ENCODE measurements at regions not wholly inside any gene's neighbourhood (a gene's known extent, or its start where the extent isn't known, plus 50 kb on each side); places are given as distances from the start of the nearest gene placed in this dataset.
"Not testable (repeated sequence)": the region's sequence is repeated elsewhere in the genome, so short reads cannot be mapped to it uniquely, and the experiment has no call there.

DNA sequence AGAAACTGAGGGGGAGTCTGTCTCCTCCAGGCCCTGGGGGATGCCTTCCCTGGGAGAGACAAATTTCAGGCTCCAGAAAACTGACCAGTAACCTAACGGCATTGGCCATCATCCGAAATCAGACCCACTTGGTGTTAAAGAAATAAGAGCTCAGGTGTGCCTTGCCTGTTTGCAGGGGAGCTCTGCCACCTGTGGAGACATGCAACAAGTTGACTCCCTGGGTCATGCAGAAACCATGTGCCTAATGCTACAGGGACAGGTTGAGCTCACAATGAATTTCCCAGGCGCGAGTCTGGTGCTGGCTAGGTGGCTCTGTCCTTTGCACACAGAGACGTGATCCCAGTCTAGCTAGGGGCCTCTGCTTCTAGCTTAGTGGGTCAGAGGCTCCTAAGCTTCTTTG, 95.8 kb upstream of the KIT start:
- no peak for DNase-seq (ENCODE audit: extremely low spot score, insufficient read length, low read depth)
- no peak for FAIRE-seq

DNA sequence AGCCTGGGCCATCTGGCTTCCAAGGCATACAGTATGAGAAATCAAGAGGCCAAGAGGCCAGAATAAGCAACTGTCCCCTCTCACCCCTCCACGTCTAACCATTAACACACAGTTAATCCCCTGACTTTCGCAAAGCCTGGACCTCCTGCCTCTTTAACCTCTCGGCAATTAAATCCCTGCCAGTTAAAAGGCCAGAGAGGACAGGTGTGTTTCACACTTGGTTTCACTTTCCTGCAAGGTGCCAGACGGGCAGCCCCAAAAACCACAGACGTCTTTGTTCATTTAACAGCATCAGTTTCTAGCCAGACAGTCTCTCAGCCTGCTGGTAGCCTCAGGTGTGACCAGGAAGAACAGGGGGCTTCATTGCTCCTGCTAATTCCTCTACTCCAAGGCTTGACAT, 91.1 kb upstream of the KIT start:
- FAIRE-seq (peak; percentile 33), DNase-seq (ENCODE audit: extremely low spot score, insufficient read length, low read depth) (no peak)

DNA sequence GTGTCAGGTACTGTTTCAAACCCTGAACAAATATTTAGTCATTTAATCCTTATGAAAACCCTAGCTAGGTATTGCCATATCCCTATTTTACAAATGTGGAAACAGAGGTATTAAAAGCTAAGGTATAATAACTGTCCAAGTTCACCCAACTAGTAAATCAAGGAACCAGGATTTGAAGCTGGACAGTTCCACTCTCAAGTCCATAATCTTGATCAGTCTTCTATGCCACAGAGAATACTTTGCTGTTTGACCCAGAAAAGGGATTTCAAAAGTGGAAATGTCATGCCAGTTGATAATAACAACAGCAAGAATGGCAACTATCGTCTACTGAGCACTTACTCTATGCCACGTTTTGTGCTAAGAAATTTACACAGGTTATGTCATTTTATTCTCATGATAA, 90.4 kb upstream of the KIT start:
- DNase-seq (ENCODE audit: extremely low spot score, insufficient read length, low read depth) (no peak), FAIRE-seq (no peak)

DNA sequence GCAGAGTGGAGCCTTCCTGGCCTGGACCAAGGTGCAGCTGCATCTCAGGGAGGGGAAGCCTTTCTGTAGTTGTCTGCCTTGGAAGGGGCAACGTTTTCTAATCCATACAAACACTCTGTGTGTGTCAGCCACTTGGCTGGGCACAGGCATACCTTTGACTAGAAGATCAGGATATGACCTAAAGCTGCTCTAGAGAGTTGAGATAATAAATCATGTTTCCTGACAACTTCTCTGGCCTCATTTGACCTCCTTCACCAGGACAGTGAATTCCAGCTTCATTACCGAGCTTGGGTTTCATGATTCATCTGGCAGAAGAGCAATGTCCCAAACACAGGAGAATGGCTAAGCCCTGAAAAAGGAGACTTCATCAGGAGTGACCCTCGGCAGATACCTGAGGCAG, 89.6 kb upstream of the KIT start:
- FAIRE-seq (no peak), DNase-seq (ENCODE audit: extremely low spot score, insufficient read length, low read depth) (no peak)

DNA sequence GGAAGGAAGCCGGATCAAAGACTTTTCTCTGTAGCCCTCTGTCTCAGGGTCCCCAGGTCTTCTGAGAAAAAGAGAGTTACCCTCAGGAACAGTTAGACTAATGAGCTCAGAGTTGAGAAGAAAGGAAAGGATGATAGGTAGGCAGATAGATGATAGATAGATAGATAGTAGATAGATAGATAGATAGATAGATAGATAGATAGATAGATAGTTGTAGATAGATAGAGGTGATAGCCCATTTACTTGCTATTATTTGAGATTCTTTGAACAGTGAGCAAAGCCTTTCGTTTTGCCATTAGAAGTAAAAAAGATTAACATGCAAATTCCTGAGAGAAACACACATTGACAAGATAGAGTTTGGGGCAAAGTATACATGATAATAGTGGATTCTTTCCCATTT, 86.9 kb upstream of the KIT start:
- no peak for DNase-seq (ENCODE audit: extremely low spot score, insufficient read length, low read depth)
- FAIRE-seq = no peak

DNA sequence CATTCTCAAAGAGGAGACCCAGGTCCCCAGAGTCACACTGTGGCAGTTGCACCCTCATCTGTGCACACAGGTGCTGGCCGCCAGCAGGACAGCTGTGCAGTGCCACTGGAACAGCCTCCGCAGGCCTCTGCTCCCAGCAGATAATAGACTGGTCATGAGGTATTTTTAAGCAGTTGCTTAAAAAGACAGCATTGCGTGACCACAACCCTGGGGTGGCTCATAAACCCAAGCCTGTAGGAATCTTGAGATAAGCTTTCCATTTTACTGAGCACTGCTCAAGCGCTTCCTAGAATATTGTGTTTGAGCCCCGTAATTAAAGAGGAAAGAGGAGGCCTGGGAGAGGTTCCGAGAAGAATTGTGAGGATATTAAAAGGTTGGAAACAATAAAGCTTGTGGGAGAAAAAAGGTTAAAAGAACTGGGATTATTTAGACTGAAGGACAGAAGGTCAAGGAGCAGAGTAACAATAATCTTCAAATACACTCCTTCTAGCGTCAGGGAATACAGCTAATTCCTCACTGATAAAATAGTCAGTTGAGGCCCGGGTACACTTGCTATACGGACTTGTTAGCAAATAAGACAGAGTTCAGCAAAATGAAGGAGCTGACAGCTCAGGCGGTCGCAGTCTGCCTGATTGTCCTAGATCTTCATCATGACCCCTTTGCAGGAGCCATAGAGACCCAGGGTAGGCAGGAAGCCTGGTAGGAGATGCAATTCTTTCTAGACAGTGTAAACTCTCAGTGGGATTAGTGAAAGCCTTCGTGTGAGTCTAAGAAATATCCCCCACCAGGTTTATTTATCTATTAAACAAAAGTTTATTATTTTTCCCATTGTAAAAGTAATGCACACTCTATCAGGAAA, 86.2 kb upstream of the KIT start:
- DNase-seq (ENCODE audit: extremely low spot score, insufficient read length, low read depth) (no peak), FAIRE-seq (no peak)

DNA sequence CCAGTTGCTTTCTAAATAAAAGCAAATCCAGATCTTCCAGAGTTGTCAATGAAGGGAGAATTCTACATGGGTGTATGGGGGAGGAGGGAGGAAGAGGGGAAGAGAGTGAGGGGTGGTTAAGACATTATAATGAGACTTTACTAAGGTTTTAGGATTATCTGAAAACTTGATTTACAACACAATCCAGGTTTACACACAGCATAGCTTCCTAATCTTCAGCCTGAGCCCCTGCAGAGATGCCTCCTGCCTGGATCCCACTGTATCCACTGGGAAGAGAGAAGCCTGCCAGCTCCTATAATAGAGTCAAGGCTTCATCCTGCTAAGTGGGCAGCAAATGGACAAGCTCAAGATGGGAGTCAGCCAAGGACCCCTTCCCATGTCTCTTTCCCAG, 85.6 kb upstream of the KIT start:
- DNase-seq (ENCODE audit: extremely low spot score, insufficient read length, low read depth) (no peak), FAIRE-seq (no peak)

DNA sequence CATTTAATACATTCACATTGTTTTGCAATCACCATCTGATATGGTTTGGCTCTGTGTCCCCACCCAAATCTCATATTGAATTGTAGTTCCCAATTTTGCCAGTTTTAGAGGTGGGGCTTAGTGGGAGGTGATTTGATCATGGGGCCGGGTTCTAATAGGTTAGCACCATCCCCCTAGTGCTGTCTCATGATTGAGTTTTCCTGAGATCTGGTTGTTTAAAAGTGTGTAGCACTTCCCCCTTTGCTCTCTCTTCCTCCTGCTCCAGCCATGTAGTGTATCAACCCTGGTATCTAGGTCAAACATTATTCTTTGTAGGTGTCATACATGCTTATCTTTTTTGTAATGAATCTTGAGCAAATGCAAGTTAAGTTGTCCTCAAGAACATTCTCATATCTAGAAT, 83.3 kb upstream of the KIT start:
- FAIRE-seq = no peak
- no peak for DNase-seq (ENCODE audit: extremely low spot score, insufficient read length, low read depth)

DNA sequence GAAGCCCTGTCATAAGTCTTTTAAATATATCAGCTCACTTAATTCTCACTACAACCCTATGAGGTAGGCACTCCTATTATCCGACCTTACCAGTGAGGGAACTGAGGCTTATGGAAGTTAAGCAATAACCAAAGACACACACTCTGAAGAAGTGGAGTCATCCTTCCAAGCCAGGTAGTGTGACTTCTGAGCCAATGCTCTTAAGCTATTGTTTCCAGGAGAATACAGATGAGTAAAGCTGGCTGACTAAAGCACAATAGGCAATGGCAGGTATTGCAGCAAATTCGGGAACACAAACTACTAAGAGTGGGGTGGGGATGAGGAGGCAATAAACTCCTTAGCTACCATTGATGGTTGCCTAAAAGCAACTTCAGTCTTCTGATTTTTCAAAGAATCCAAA, 81.8 kb upstream of the KIT start:
- DNase-seq (ENCODE audit: extremely low spot score, insufficient read length, low read depth) = no peak
- no peak for FAIRE-seq

DNA sequence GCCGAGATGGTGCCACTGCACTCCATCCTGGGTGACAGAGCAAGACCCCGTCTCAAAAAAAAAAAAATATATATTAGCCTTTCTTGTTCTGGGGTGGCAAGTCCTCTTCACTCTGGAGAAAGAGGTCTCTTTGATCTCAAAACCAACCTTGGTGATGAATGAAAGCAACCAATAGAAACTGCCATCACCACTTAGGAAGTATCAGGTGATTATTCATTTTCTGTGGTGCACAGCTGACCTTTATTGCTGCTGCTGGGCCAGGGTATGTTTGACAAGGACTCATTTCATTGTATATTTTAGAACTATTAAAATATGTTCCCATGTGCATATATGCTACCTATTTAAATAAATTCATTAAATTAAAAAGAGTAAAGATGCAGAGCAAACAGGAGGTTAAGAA, 76.0 kb upstream of the KIT start:
- no peak for DNase-seq (ENCODE audit: extremely low spot score, insufficient read length, low read depth)
- FAIRE-seq = no peak

DNA sequence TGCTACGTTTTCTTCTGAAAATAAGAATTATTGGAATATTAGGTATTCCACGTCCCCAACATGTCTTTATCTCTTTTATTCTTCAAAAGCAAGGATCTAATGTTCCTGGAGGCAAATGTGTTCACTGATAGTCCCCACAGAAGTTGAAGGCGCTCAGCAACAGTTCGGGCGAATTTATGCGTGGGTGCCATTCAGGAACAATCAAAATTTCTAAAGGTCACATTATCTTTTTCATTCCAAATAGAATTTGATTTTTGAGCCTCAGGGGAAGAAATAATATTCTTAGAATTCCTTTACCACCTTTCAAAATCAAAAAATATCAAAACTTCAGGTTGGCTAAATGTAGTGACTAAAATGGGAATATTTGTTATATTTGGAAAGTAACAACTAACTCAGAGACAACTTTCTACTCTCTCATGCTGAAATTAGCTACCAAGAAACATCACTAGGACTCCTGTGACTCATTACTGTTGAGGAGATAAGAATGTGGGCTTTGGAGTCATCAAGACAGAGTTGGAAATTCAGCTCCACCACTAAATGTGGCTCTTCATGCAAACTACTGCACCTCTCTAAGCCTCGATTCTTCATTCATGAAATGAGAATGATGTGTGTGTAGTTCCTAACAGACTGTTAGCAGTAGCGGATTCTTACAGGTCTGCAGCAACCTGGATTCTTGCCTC, 72.3 kb upstream of the KIT start:
- FAIRE-seq (no peak), DNase-seq (ENCODE audit: extremely low spot score, insufficient read length, low read depth) (no peak)

DNA sequence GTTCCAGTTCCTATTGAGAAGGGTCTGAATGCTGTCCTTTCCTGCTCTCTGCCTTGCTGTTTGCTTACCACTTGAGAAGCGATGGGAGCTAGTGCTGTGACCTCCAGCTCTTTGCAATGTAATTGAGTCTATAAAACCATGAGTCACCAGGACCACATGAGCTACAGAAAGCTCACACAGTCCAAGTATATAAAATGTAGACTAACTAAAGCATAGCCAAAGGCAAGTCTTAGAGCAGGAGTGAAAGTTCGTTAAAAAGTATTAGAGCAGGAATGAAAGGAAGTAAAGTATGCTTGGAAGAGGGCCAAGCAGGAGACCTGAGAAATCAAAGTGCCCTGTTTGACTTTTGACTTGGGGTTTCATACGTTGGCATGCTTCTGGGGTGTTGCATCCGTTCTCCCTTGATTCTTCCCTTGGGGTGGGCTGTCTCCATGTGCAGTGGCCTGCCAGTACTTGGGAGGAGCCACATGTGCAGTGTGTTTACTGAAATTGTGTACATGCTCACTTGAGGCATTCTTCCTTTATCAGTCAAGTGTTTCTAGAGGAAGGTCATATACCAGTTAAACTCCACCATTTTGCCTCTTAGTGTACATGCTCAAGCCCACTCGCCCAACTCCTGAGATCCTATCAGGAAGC, 71.3 kb upstream of the KIT start:
- DNase-seq (ENCODE audit: extremely low spot score, insufficient read length, low read depth) = no peak
- no peak for FAIRE-seq

DNA sequence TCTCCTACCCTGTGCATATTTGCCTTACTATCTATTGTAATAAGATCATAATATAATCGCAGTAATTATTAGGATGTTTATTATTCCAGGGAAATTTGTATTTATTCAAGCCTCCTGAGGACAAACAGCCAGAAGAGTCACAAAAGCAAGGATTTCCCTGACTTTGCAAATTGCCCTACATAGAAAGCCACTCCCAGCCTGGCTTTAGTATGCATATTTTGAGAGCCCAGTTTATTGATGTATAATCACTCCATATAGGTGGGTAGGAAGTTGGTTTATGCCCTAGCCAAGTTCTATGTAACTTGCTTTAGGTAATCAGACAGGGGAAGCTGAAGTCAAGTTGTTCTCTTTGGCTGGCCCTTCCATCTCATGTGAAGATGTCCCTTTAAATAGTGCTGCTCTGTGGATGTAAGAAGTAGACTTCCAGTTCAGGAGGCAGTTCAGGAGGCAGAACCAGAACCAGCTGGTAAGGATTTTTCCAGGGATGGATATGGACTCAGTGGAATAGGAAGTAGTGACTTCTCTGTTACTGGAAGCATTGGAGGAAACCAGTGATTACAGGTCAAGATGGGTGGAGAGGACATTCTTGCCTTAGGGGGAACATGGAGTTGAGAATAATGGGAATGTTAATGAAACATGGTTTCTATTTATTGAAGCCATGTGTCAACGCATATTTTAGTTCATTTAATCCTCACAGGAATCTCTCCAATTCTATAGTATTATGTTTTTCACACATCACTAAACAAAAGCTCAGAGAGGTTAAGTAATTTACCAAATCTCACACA, 70.5 kb upstream of the KIT start:
- FAIRE-seq (no peak), DNase-seq (ENCODE audit: extremely low spot score, insufficient read length, low read depth) (no peak)

DNA sequence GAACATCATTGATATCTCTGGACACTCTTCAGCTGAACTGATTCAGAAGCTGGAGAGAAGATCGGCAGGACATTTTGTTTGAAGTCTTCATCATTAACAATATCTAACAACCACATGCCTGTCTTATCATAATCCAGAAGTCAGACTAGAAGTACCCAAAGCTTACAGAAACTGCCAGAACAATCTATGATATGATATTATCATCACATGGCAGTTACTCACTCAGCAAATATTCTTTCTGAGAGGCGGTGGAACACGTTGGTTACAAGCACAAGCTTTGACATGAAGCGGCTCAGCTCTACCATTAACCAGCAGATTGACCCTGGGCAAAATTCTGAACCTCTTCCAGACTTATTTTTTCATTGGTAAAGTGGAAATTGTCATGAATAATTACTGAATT, 69.4 kb upstream of the KIT start:
- DNase-seq (ENCODE audit: extremely low spot score, insufficient read length, low read depth) (no peak), FAIRE-seq (no peak)

DNA sequence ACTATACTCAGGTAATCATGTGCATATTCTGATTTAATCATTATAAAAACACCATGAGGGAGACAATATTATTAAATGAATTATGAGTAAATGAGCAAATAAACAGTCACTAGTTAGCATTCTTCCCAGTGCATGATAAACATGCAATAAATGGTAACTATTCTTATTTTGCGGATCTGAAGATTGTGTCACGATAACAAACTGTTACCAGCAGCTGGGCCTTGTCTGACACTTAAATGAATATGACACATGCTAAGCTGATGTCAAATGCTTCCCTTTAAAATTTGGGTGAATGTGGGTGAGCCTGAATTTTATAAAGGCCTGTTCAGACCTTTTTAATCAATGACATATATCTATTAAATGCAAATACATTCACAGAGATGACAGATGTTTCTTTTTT, 68.2 kb upstream of the KIT start:
- DNase-seq (ENCODE audit: extremely low spot score, insufficient read length, low read depth) = no peak
- no peak for FAIRE-seq

DNA sequence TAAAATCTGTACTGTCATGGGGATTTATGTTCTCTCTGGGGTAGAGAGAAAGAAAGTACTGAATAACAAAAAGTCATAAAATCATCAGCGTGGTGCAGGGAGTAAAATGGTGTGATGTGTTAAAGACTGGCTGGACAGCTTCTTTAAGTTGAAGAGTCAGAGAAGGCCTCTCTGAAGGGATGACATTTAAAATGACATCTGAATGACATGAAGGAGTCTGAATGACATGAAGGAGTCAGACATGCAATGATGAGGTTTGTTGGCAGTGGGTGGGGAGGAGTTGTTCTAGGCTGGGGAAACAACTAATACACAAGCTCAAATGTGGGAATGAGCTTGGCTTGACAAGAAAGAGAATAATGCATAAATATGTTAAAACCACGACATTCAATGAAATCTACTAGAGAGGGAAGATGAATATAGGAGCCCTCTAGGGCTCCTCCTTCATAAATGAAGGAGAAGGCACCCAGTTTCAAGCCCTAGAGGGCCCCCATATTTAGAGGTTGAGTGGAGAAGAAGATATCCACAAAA, 63.9 kb upstream of the KIT start:
- DNase-seq (ENCODE audit: extremely low spot score, insufficient read length, low read depth) (no peak), FAIRE-seq (no peak)

DNA sequence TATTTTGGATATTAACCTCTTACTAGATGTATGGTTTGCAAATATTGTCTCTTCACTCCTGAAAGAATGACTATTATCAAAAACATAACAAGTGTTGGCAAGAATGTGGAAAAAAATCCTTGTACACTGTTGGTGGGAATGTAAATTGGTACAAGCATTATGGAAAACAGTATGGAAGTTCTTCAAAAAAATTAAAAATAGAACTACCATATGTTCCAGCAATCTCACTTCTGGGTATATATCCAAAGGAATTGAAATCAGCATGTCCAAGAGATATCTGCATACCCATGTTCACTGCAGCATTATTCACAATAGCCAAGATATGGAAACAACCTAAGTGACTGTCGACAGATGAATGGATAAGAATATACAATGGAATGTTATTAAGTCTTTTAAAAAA, 61.6 kb upstream of the KIT start:
- DNase-seq (ENCODE audit: extremely low spot score, insufficient read length, low read depth) (no peak), FAIRE-seq (no peak)

DNA sequence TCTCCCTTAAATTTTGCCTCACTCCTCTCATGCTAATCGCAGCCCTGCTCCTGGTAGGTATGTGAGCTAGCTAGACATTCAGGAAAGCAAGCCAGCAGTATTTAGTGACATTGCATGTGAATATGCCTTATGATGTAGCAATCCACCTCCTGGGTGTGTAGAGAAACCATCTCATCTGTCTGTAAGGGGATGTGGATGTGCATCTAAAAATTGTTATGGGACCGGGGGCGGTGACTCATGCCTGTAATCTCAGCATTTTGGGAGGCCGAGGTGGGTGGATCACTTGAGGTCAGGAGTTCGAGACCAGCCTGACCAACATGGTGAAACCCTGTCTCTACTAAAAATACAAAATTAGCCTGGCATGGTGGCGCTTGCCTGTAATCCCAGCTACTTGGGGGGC, 60.1 kb upstream of the KIT start:
- not testable (repeated sequence) for DNase-seq (ENCODE audit: extremely low spot score, insufficient read length, low read depth); FAIRE-seq

DNA sequence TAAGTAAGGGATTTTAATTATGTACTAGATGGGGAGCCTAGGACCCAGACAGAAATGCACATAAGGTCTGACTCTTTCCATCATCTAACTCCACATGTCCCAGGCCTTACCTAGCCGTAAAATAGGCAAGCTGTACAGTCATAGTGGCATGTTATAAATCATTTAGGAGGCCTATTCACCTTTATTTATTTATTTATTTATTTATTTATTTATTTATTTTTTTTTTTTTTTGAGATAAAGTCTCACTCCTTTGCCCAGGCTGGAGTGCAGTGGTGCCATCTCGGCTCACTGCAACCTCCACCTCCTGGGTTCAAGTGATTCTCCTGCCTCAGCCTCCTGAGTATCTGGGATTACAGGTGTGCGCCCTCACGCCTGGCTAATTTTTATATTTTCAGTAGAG, 55.6 kb upstream of the KIT start:
- not testable (repeated sequence) for FAIRE-seq; DNase-seq (ENCODE audit: extremely low spot score, insufficient read length, low read depth)

DNA sequence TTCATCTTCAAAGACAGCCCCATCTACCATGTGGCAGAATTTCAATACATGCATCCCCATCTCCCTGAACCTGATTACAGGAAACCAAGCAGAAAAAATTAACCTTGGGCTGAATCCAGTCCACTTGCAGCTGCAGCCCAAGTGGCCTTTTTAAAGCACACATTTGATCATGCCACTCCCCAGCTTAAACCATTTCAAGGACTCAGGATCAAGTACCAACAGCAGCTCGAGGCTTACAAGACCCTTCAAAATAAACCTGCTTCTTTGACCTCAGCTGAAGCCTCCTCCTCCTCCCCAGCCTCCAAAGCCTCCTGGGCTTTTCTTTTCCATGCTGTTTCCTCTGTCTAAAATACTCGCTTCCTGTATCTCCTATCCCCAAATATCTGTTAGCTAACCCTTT, 50.7 kb upstream of the KIT start:
- FAIRE-seq = no peak
- no peak for DNase-seq (ENCODE audit: extremely low spot score, insufficient read length, low read depth)
